H9 (cell line): ENCODE measurements at regions not wholly inside any gene's neighbourhood (a gene's known extent, or its start where the extent isn't known, plus 50 kb on each side); places are given as distances from the start of the nearest gene placed in this dataset.

ENCODE experiments used
- DNase-seq: peaks from one replicate; pipeline ENCODE4 v3.0.0-alpha.2; 2017
- H2AFZ ChIP-seq: one replicate; pipeline ENCODE4 v1.6.1; 2013; ENCODE audit warnings: mild to moderate bottlenecking, low read length, control low read depth, moderate library complexity
- H2AK5ac ChIP-seq: 2 replicates; pipeline ENCODE4 v1.6.1; 2013; ENCODE audit warnings: low read length, control low read depth, mixed read lengths; ENCODE audit not compliant: insufficient read length
- H2BK120ac ChIP-seq: one replicate; pipeline ENCODE4 v1.6.1; 2013; ENCODE audit warnings: low read depth, mild to moderate bottlenecking, low read length, control low read depth, inconsistent platforms; ENCODE audit not compliant: poor library complexity, severe bottlenecking
- H2BK12ac ChIP-seq: 2 replicates; pipeline ENCODE4 v1.6.1; 2013; ENCODE audit warnings: low read length, control low read depth, mixed read lengths, low read depth; ENCODE audit not compliant: insufficient read length
- H2BK15ac ChIP-seq: 2 replicates; pipeline ENCODE4 v1.6.1; 2013; ENCODE audit warnings: low read depth, low read length, control low read depth
- H2BK20ac ChIP-seq: one replicate; pipeline ENCODE4 v1.6.1; 2013; ENCODE audit warnings: low read depth, mild to moderate bottlenecking, low read length, control low read depth, inconsistent platforms; ENCODE audit not compliant: poor library complexity, severe bottlenecking
- H2BK5ac ChIP-seq: 2 replicates; pipeline ENCODE4 v1.6.1; 2013; ENCODE audit warnings: low read length, control low read depth, mixed read lengths; ENCODE audit not compliant: insufficient read length
- H3K14ac ChIP-seq: 2 replicates; pipeline ENCODE4 v1.6.1; 2013; ENCODE audit warnings: low read length, control low read depth; ENCODE audit not compliant: insufficient read depth
- H3K18ac ChIP-seq: 2 replicates; pipeline ENCODE4 v1.6.1; 2013; ENCODE audit warnings: low read depth, mild to moderate bottlenecking, mixed read lengths, low read length, control low read depth; ENCODE audit not compliant: insufficient read length
- H3K23ac ChIP-seq: 2 replicates; pipeline ENCODE4 v1.6.1; 2013; ENCODE audit warnings: low read length, control low read depth, mixed read lengths, low read depth; ENCODE audit not compliant: insufficient read length
- H3K23me2 ChIP-seq: 2 replicates; pipeline ENCODE4 v1.6.1; 2013; ENCODE audit warnings: low read depth, mild to moderate bottlenecking, mixed read lengths, low read length, control low read depth; ENCODE audit not compliant: insufficient read length, poor library complexity, severe bottlenecking
- H3K27ac ChIP-seq: 2 replicates; pipeline ENCODE4 v1.5.1; 2013; ENCODE audit warnings: low read length, control low read depth, mixed read lengths, low read depth; ENCODE audit not compliant: insufficient read length
- H3K27me3 ChIP-seq: 2 replicates; pipeline ENCODE4 v1.6.1; 2013; ENCODE audit warnings: low read length, control low read depth, inconsistent platforms; ENCODE audit not compliant: insufficient read depth
- H3K4ac ChIP-seq: 2 replicates; pipeline ENCODE4 v1.6.1; 2013; ENCODE audit warnings: low read depth, mild to moderate bottlenecking, control low read depth, inconsistent platforms, low read length, moderate library complexity
- H3K4me1 ChIP-seq: 2 replicates; pipeline ENCODE4 v1.6.1; 2013; ENCODE audit warnings: low read length, control low read depth, inconsistent platforms; ENCODE audit not compliant: insufficient read depth
- H3K4me2 ChIP-seq: 2 replicates; pipeline ENCODE4 v1.6.1; 2013; ENCODE audit warnings: low read length, control low read depth, mixed read lengths; ENCODE audit not compliant: insufficient read length, insufficient read depth
- H3K56ac ChIP-seq: 2 replicates; pipeline ENCODE4 v1.6.1; 2013; ENCODE audit warnings: low read depth, mild to moderate bottlenecking, mixed read lengths, low read length, control low read depth; ENCODE audit not compliant: insufficient read length
- H3K79me1 ChIP-seq: 2 replicates; pipeline ENCODE4 v1.6.1; 2013; ENCODE audit warnings: low read depth, mild to moderate bottlenecking, moderate library complexity, low read length, control low read depth, inconsistent platforms; ENCODE audit not compliant: insufficient read depth, poor library complexity, severe bottlenecking
- H3K79me2 ChIP-seq: 2 replicates; pipeline ENCODE4 v1.6.1; 2013; ENCODE audit warnings: low read length, control low read depth, inconsistent platforms; ENCODE audit not compliant: insufficient read depth
- H3K9ac ChIP-seq: 2 replicates; pipeline ENCODE4 v1.6.1; 2013; ENCODE audit warnings: low read length, control low read depth, mixed read lengths; ENCODE audit not compliant: insufficient read length; ENCODE audit errors: extremely low read depth
- H3K9me3 ChIP-seq: one replicate; pipeline ENCODE4 v1.6.1; 2013; ENCODE audit warnings: low read depth, low read length, inconsistent platforms; ENCODE audit not compliant: control insufficient read depth
- H3T11ph ChIP-seq: one replicate; pipeline ENCODE4 v1.6.1; 2013; ENCODE audit warnings: mild to moderate bottlenecking, low read length, control low read depth, inconsistent platforms
- H4K20me1 ChIP-seq: one replicate; pipeline ENCODE4 v1.6.1; 2013; ENCODE audit not compliant: control insufficient read depth, insufficient read length, insufficient read depth
- H4K5ac ChIP-seq: 2 replicates; pipeline ENCODE4 v1.6.1; 2013; ENCODE audit warnings: low read depth, mild to moderate bottlenecking, mixed read lengths, low read length, control low read depth; ENCODE audit not compliant: insufficient read length
- H4K8ac ChIP-seq: replicated peaks from 2 replicates; pipeline ENCODE4 v1.6.1; 2013; ENCODE audit warnings: low read length, control low read depth, mixed read lengths, low read depth; ENCODE audit not compliant: insufficient read length
- H4K91ac ChIP-seq: 2 replicates; pipeline ENCODE4 v1.6.1; 2013; ENCODE audit warnings: low read depth, mild to moderate bottlenecking, moderate library complexity, mixed read lengths, low read length, control low read depth; ENCODE audit not compliant: insufficient read length
- H3K27ac Mint-ChIP-seq, 3 experiments: 2 replicates in 2 of 3; 3 replicates in 1 of 3; pipeline ENCODE4 v1.8.0; 2020 to 2021; ENCODE audit warnings: mixed read lengths in 3 of 3, mild to moderate bottlenecking in 1 of 3, moderate library complexity in 1 of 3
- H3K27me3 Mint-ChIP-seq: 2 replicates; pipeline ENCODE4 v1.8.0; 2021; ENCODE audit warnings: low read depth, mild to moderate bottlenecking, moderate library complexity, mixed read lengths
- H3K36me3 Mint-ChIP-seq, 3 experiments: 2 replicates in 2 of 3; 3 replicates in 1 of 3; pipeline ENCODE4 v1.8.0; 2020 to 2021; ENCODE audit warnings: low read depth in 3 of 3, mixed read lengths in 3 of 3; ENCODE audit not compliant: insufficient read depth in 1 of 3
- H3K4me1 Mint-ChIP-seq, 2 experiments: 2 replicates each; pipeline ENCODE4 v1.8.0; 2020; ENCODE audit warnings: mixed read lengths in 2 of 2
- H3K4me3 Mint-ChIP-seq, 2 experiments: 2 replicates in 1 of 2; 3 replicates in 1 of 2; pipeline ENCODE4 v1.8.0; 2020 to 2021; ENCODE audit warnings: mild to moderate bottlenecking in 2 of 2, mixed read lengths in 2 of 2, moderate library complexity in 1 of 2
- H3K9me3 Mint-ChIP-seq, 2 experiments: 2 replicates in 1 of 2; 3 replicates in 1 of 2; pipeline ENCODE4 v1.8.0; 2020; ENCODE audit warnings: mild to moderate bottlenecking in 2 of 2, mixed read lengths in 2 of 2, moderate library complexity in 1 of 2
- WGBS: extraction: QIAGEN DNeasy Blood & Tissue Kit; methylation state at CpG from one replicate; pipeline ENCODE4 v1.1.7; 2013; ENCODE audit warnings: missing lambda C conversion rate, low lambda C conversion rate, mixed read lengths; ENCODE audit not compliant: insufficient read length; ENCODE audit errors: extremely low coverage; 5-methylcytosine and 5-hydroxymethylcytosine counted together
- TF ChIP-seq, protein P1 (sequence below): fragments of 200-600 bp; sonication (generic); conservative IDR thresholded peaks from 3 replicates; pipeline ENCODE4 v1.8.0; 2021; ENCODE audit warnings: antibody characterized with exemption, mild to moderate bottlenecking

- Mint-ChIP-seq H3K9me3 (peaks cover under 1 to 4% of the 10 kb centered on the region in 2 experiments; a peak in 3 of 5 replicates), H3K27ac (no peak overlapping the region), H3K4me1 (peaks cover 8 to 23% of the 10 kb centered on the region in 2 experiments), H3K27me3 (peaks cover 1% of the 10 kb centered on the region; the same call in 1 of the 2 replicates), H3K36me3 (no peaks in the 10 kb centered on the region; a peak in 2 of 7 replicates), H3K4me3 (no peak overlapping the region)
- no CpG with 5 or more reads among the region's 1 CpG for WGBS
- Histone ChIP-seq H2BK15ac (no peak overlapping the region), H3K9ac (no peak overlapping the region), H3K56ac (no peak overlapping the region), H3K23me2 (no peaks in the 10 kb centered on the region), H2BK12ac (no peak overlapping the region), H4K20me1 (no peaks in the 10 kb centered on the region), H4K8ac (no peak overlapping the region), H2AK5ac (no peak overlapping the region), H3K9me3 (no peaks in the 10 kb centered on the region), H3K4ac (no peak overlapping the region), H3K4me2 (no peak overlapping the region), H3K23ac (no peak overlapping the region), H4K91ac (no peak overlapping the region), H3K27me3 (no peaks in the 10 kb centered on the region), H3K4me1 (no peaks in the 10 kb centered on the region), H3K27ac (no peak overlapping the region), H2BK20ac (no peak overlapping the region), H3K79me1 (no peaks in the 10 kb centered on the region), H3K14ac (no peak overlapping the region), H3K18ac (no peak overlapping the region), H4K5ac (no peak overlapping the region), H3K79me2 (no peaks in the 10 kb centered on the region), H3T11ph (no peak overlapping the region), H2BK5ac (no peak overlapping the region), H2AFZ (no peak overlapping the region), H2BK120ac (no peak overlapping the region)
- DNase-seq: no peak
- TF ChIP-seq, protein P1, sequence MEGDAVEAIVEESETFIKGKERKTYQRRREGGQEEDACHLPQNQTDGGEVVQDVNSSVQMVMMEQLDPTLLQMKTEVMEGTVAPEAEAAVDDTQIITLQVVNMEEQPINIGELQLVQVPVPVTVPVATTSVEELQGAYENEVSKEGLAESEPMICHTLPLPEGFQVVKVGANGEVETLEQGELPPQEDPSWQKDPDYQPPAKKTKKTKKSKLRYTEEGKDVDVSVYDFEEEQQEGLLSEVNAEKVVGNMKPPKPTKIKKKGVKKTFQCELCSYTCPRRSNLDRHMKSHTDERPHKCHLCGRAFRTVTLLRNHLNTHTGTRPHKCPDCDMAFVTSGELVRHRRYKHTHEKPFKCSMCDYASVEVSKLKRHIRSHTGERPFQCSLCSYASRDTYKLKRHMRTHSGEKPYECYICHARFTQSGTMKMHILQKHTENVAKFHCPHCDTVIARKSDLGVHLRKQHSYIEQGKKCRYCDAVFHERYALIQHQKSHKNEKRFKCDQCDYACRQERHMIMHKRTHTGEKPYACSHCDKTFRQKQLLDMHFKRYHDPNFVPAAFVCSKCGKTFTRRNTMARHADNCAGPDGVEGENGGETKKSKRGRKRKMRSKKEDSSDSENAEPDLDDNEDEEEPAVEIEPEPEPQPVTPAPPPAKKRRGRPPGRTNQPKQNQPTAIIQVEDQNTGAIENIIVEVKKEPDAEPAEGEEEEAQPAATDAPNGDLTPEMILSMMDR: no peak
These were observed 502.3 kb upstream of the HS6ST1 start for GRCh38 chr2:128821010-128821409.
